Liver (tissue), 8 donors: ENCODE measurements at regions not wholly inside any gene's neighbourhood (a gene's known extent, or its start where the extent isn't known, plus 50 kb on each side); places are given as distances from the start of the nearest gene placed in this dataset.
"Not testable (repeated sequence)": the region's sequence is repeated elsewhere in the genome, so short reads cannot be mapped to it uniquely, and the experiment has no call there.

Source experiments
- DNase-seq: peaks from one replicate; pipeline ENCODE4 v3.0.0-alpha.2; 2017; ENCODE audit warnings: low spot score
- H3K27ac ChIP-seq, 2 donors: one replicate each; pipeline ENCODE4 v1.7.0; 2013; ENCODE audit warnings: inconsistent platforms in 2 of 2, low read length in 2 of 2, control low read depth in 1 of 2, low read depth in 1 of 2, mild to moderate bottlenecking in 1 of 2
- H3K27me3 ChIP-seq, 4 donors: one replicate each; pipeline versions ENCODE4 v1.6.1 to v1.7.0; 2013; ENCODE audit warnings: low read length in 3 of 4, inconsistent platforms in 1 of 4, mild to moderate bottlenecking in 1 of 4, moderate library complexity in 1 of 4; ENCODE audit not compliant: control insufficient read depth in 4 of 4, insufficient read depth in 4 of 4
- H3K36me3 ChIP-seq, 4 donors: one replicate each; pipeline versions ENCODE4 v1.6.1 to v1.7.0; 2013; ENCODE audit warnings: low read length in 3 of 4, mild to moderate bottlenecking in 3 of 4, low read depth in 1 of 4, moderate library complexity in 1 of 4; ENCODE audit not compliant: control insufficient read depth in 4 of 4, insufficient read depth in 3 of 4
- H3K4me1 ChIP-seq, 4 donors: one replicate each; pipeline versions ENCODE4 v1.6.1 to v1.7.0; 2013; ENCODE audit warnings: low read length in 3 of 4, mild to moderate bottlenecking in 3 of 4, moderate library complexity in 1 of 4; ENCODE audit not compliant: control insufficient read depth in 4 of 4, insufficient read depth in 4 of 4
- H3K4me3 ChIP-seq, 3 donors: one replicate each; pipeline versions ENCODE4 v1.6.1 to v1.7.0; 2013; ENCODE audit warnings: low read length in 3 of 3, control low read depth in 1 of 3, low read depth in 1 of 3, mild to moderate bottlenecking in 1 of 3
- H3K9ac ChIP-seq, 2 donors: one replicate each; pipeline ENCODE4 v1.7.0; 2013; ENCODE audit warnings: low read length in 2 of 2, mild to moderate bottlenecking in 2 of 2, moderate library complexity in 2 of 2, control low read depth in 1 of 2, low read depth in 1 of 2
- H3K9me3 ChIP-seq, 4 donors: one replicate each; pipeline versions ENCODE4 v1.6.1 to v1.7.0; 2013; ENCODE audit warnings: low read length in 3 of 4; ENCODE audit not compliant: control insufficient read depth in 4 of 4
- EGR1 ChIP-seq, 2 donors: IDR thresholded peaks; 2 replicates each; pipeline ENCODE4 v1.6.1; 2016 to 2018; ENCODE audit warnings: antibody characterized with exemption in 2 of 2, low read depth in 2 of 2
- FOXA2 ChIP-seq: IDR thresholded peaks from 2 replicates; pipeline ENCODE4 v1.6.1; 2016; ENCODE audit warnings: antibody characterized with exemption
- GABPA ChIP-seq, 2 donors: IDR thresholded peaks in 1 of 2; conservative IDR thresholded peaks in 1 of 2; 2 replicates each; pipeline ENCODE4 v1.6.1; 2016; ENCODE audit warnings: antibody characterized with exemption in 2 of 2, mild to moderate bottlenecking in 1 of 2, moderate library complexity in 1 of 2
- HNF4A ChIP-seq, 2 donors: conservative IDR thresholded peaks; 2 replicates each; pipeline ENCODE4 v1.6.1; 2016; ENCODE audit warnings: antibody characterized with exemption in 2 of 2, mild to moderate bottlenecking in 2 of 2
- HNF4G ChIP-seq: IDR thresholded peaks from 2 replicates; pipeline ENCODE4 v1.6.1; 2016; ENCODE audit warnings: antibody characterized with exemption
- JUND ChIP-seq, 2 donors: IDR thresholded peaks; 2 replicates each; pipeline ENCODE4 v1.6.1; 2016; ENCODE audit warnings: antibody characterized with exemption in 2 of 2
- NR2F2 ChIP-seq: IDR thresholded peaks from 2 replicates; pipeline ENCODE4 v1.6.1; 2016; ENCODE audit warnings: antibody characterized with exemption
- RAD21 ChIP-seq, 2 donors: IDR thresholded peaks; 2 replicates each; pipeline ENCODE4 v1.6.1; 2016; ENCODE audit warnings: antibody characterized with exemption in 2 of 2, mild to moderate bottlenecking in 2 of 2
- RXRA ChIP-seq, 2 donors: IDR thresholded peaks; 2 replicates each; pipeline ENCODE4 v1.6.1; 2017 to 2018; ENCODE audit warnings: antibody characterized with exemption in 2 of 2, mild to moderate bottlenecking in 1 of 2
- SP1 ChIP-seq: IDR thresholded peaks from 2 replicates; pipeline ENCODE4 v1.6.1; 2018; ENCODE audit warnings: antibody characterized with exemption, mild to moderate bottlenecking
- YY1 ChIP-seq: IDR thresholded peaks from 2 replicates; pipeline ENCODE4 v1.6.1; 2016; ENCODE audit warnings: antibody characterized with exemption, mild to moderate bottlenecking
- WGBS: extraction: QIAGEN DNeasy Blood & Tissue Kit; methylation state at CpG from one replicate; pipeline ENCODE4 v1.1.7; 2013; 5-methylcytosine and 5-hydroxymethylcytosine counted together
- TF ChIP-seq, protein P1 (sequence below): fragments of 150-350 bp; IDR thresholded peaks from 2 replicates; pipeline ENCODE4 v1.5.1; 2017; ENCODE audit warnings: improper control_type of control experiment, low read depth, low read length; ENCODE audit not compliant: missing input control
- TF ChIP-seq, protein P2 (sequence below): IDR thresholded peaks from 2 replicates; pipeline ENCODE4 v1.6.1; 2016; ENCODE audit warnings: antibody characterized with exemption
- TF ChIP-seq, protein P3 (sequence below): IDR thresholded peaks from 2 replicates; pipeline ENCODE4 v1.6.1; 2016; ENCODE audit warnings: antibody characterized with exemption, mild to moderate bottlenecking
- TF ChIP-seq, protein P4 (sequence below): IDR thresholded peaks from 2 replicates; pipeline ENCODE4 v1.6.1; 2016; ENCODE audit warnings: antibody characterized with exemption
- donor health status: healthy.
- donor health status: healthy.
- donor health status: healthy.
- donor health status: healthy.
- donor health status: healthy.

DNA sequence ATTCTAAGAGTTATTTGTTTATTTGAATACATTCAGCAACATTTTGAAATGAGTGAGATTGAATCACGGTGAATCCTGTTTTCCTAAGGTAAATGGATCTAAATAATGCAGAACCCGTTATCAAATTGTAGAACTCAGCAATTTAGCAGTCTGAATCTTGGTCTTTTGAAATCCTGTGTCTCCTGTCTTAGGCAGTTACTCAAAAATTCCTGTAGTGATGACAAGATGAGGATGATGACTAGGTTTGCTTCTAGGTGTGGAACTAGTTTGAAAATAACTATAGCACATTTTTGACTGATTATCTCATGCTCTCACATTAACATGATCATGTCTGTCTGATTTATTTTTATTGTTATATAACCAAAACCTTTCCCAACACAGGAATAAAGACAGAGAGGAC is 115.0 kb downstream of the RAP2B start:
- DNase-seq = no peak
- no peak for TF ChIP-seq RXRA (IDR thresholded peaks at IDR 0.05)
- Histone ChIP-seq H3K36me3 (no peaks in the 10 kb centered on the region), H3K27me3 (peaks cover 0 to 4% (median 0%) of the 10 kb centered on the region in 4 donors), H3K4me1 (no peaks in the 10 kb centered on the region), H3K4me3 (no peak overlapping the region), H3K9ac (no peak overlapping the region), H3K9me3 (no peaks in the 10 kb centered on the region), H3K27ac (no peak overlapping the region)
- 90% methylated on average over 2 of the region's 2 CpGs for WGBS

DNA sequence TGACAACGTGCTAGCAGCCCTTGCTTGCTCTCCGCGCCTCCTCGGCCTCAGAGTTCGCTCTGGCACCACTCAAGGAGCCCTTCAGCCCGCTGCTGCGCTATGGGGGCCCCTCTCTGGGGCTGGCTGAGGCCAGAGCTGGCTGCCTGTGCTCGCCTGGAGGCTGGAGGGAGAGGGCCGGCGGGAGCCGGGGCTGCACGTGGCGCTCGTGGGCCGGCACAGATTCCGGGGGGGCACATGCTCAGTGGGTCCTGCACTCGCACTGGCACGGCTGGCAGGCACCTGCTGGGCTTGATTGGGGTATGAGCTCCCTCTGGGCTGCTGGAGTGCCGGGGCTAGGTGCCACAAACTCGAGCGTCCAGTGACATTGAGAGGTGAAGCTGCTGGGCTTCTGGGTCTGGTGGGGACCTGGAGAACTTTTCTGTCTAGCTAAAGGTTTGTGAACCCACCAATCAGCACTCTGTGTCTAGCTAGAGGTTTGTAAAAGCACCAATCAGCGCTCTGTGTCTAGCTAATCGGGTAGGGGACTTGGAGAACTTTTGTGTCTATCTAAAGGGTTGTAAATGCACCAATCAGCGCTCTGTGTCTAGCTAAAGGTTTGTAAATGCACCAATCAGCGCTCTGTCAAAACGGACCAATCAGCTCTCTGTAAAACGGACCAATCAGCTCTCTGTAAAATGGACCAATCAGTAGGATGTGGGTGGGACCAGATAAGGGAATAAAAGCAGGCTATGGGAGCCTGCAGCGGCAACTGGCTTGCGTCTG is 119.4 kb downstream of the RAP2B start:
- H3K4me3 ChIP-seq, H3K27me3 ChIP-seq, H3K27ac ChIP-seq, H3K36me3 ChIP-seq, H3K4me1 ChIP-seq, H3K9ac ChIP-seq, DNase-seq, H3K9me3 ChIP-seq: not testable (repeated sequence)
- WGBS = 95% methylated on average over 29 of the region's 29 CpGs

DNA sequence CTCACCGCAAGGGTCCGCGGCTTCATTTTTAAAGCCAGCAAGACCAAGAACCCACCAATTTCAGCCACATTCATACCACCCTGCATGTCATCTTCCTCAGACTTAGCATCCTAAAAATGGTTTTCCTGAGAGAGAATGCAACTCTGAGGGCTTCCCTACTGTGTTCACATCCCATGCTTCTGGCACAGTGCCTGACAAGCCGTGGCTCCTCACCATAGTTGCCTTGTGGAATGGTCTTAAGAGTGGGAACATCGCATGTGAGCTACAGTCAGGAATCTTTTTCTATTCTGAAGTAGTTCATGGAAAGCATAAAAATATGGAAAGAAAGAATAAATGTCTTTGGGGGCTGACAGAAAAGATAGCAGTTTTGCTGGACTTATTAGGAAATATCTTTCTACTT is 120.3 kb downstream of the RAP2B start:
- peaks cover 0 to 3% (median 0%) of the 10 kb centered on the region in 4 donors for H3K27me3 ChIP-seq
- H3K4me1 ChIP-seq = peaks cover 0 to 2% (median 0%) of the 10 kb centered on the region in 4 donors
- WGBS = 96% methylated on average over 5 of the region's 5 CpGs
- H3K9ac ChIP-seq = no peak overlapping the region
- no peak overlapping the region for H3K4me3 ChIP-seq
- no peak overlapping the region for H3K27ac ChIP-seq
- TF ChIP-seq, protein P1, sequence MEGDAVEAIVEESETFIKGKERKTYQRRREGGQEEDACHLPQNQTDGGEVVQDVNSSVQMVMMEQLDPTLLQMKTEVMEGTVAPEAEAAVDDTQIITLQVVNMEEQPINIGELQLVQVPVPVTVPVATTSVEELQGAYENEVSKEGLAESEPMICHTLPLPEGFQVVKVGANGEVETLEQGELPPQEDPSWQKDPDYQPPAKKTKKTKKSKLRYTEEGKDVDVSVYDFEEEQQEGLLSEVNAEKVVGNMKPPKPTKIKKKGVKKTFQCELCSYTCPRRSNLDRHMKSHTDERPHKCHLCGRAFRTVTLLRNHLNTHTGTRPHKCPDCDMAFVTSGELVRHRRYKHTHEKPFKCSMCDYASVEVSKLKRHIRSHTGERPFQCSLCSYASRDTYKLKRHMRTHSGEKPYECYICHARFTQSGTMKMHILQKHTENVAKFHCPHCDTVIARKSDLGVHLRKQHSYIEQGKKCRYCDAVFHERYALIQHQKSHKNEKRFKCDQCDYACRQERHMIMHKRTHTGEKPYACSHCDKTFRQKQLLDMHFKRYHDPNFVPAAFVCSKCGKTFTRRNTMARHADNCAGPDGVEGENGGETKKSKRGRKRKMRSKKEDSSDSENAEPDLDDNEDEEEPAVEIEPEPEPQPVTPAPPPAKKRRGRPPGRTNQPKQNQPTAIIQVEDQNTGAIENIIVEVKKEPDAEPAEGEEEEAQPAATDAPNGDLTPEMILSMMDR = no peak
- TF ChIP-seq YY1 (no peak), EGR1 (IDR thresholded peaks at IDR 0.05; ENCODE audit: low read depth in 2 of 2) (no peak), RAD21 (IDR thresholded peaks at IDR 0.05) (no peak), GABPA (IDR thresholded peaks at IDR 0.05 in 1 of 2, conservative IDR thresholded peaks at IDR 0.05 in 1 of 2) (no peak), FOXA2 (no peak), SP1 (no peak), JUND (IDR thresholded peaks at IDR 0.05) (no peak)
- TF ChIP-seq, protein P2, sequence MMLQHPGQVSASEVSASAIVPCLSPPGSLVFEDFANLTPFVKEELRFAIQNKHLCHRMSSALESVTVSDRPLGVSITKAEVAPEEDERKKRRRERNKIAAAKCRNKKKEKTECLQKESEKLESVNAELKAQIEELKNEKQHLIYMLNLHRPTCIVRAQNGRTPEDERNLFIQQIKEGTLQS = no peak
- DNase-seq = no peak
- H3K36me3 ChIP-seq = no peaks in the 10 kb centered on the region
- H3K9me3 ChIP-seq = no peaks in the 10 kb centered on the region

DNA sequence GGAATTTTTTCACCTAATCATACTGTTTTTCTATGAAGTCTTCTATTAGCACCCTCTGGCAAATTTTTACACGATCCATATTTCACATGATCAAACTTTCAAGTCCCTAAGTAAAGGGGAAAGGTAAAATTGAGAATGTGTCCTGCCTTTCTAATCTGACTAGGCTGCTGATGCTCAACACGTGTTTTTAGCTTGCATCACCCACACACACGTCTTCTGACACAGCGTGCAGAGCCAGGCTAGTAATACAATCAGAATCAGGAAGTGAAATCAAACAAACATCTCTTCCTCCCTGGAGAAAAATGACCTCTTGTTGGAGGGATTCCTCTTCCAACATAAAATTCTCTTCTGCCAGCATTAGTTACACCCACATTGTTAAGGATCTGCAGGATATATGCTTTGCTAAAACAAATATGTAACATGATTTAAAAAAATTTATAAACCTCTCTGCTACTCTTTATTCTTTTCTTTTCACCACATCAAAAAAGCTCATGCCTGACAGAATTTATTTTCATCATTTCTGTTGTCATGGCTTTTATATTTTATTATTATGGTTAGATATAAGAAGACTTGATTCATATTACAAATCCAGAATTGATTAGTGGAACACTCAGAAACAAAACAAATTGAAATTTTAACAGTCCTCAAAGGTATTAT is 122.4 kb downstream of the RAP2B start:
- no peak for DNase-seq
- Histone ChIP-seq H3K27me3 (peaks cover 0 to 3% (median 0%) of the 10 kb centered on the region in 4 donors), H3K9me3 (no peaks in the 10 kb centered on the region), H3K4me3 (no peak overlapping the region), H3K27ac (peak overlapping the region in 1 of 2 donors; percentile 0), H3K36me3 (no peaks in the 10 kb centered on the region), H3K4me1 (peaks cover 0 to 2% (median 0%) of the 10 kb centered on the region in 4 donors), H3K9ac (no peak overlapping the region)
- WGBS = 42% methylated on average over 4 of the region's 4 CpGs
- TF ChIP-seq HNF4G (no peak), EGR1 (IDR thresholded peaks at IDR 0.05; ENCODE audit: low read depth in 2 of 2) (no peak), NR2F2 (no peak), RAD21 (IDR thresholded peaks at IDR 0.05) (no peak), HNF4A (conservative IDR thresholded peaks at IDR 0.05) (no peak), YY1 (no peak)
- TF ChIP-seq, protein P2 = no peak
- TF ChIP-seq, protein P3, sequence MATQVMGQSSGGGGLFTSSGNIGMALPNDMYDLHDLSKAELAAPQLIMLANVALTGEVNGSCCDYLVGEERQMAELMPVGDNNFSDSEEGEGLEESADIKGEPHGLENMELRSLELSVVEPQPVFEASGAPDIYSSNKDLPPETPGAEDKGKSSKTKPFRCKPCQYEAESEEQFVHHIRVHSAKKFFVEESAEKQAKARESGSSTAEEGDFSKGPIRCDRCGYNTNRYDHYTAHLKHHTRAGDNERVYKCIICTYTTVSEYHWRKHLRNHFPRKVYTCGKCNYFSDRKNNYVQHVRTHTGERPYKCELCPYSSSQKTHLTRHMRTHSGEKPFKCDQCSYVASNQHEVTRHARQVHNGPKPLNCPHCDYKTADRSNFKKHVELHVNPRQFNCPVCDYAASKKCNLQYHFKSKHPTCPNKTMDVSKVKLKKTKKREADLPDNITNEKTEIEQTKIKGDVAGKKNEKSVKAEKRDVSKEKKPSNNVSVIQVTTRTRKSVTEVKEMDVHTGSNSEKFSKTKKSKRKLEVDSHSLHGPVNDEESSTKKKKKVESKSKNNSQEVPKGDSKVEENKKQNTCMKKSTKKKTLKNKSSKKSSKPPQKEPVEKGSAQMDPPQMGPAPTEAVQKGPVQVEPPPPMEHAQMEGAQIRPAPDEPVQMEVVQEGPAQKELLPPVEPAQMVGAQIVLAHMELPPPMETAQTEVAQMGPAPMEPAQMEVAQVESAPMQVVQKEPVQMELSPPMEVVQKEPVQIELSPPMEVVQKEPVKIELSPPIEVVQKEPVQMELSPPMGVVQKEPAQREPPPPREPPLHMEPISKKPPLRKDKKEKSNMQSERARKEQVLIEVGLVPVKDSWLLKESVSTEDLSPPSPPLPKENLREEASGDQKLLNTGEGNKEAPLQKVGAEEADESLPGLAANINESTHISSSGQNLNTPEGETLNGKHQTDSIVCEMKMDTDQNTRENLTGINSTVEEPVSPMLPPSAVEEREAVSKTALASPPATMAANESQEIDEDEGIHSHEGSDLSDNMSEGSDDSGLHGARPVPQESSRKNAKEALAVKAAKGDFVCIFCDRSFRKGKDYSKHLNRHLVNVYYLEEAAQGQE = no peak
- TF ChIP-seq, protein P4, sequence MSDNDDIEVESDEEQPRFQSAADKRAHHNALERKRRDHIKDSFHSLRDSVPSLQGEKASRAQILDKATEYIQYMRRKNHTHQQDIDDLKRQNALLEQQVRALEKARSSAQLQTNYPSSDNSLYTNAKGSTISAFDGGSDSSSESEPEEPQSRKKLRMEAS = no peak
